Fibroblast of peridontal ligament (primary cell): ENCODE measurements at regions not wholly inside any gene's neighbourhood (a gene's known extent, or its start where the extent isn't known, plus 50 kb on each side); places are given as distances from the start of the nearest gene placed in this dataset.
"Not testable (repeated sequence)": the region's sequence is repeated elsewhere in the genome, so short reads cannot be mapped to it uniquely, and the experiment has no call there.

Source experiments
- DNase-seq: peaks from one replicate; pipeline ENCODE4 v3.0.0-alpha.2; 2010; ENCODE audit errors: extremely low read depth

GRCh38 chr19:13652810-13653590 lies 111.3 kb upstream of the MRI1 start:
- no peak for DNase-seq

GRCh38 chr19:13646758-13647157 lies 117.6 kb upstream of the MRI1 start:
- DNase-seq, result no peak

GRCh38 chr19:13644645-13645044 lies 119.7 kb upstream of the MRI1 start:
- no peak for DNase-seq

GRCh38 chr19:13640611-13641010 lies 123.7 kb upstream of the MRI1 start:
- no peak for DNase-seq

- DNase-seq, result no peak
Observed at GRCh38 chr19:13639342-13639929, 124.9 kb upstream of the MRI1 start.

- DNase-seq, result peak; percentile 22
Observed at GRCh38 chr19:13637664-13638063, 126.7 kb upstream of the MRI1 start.

GRCh38 chr19:13634658-13635057 lies 128.4 kb upstream of the CACNA1A start:
- DNase-seq, result no peak

GRCh38 chr19:13633522-13633922 lies 127.2 kb upstream of the CACNA1A start:
- DNase-seq, result no peak

- DNase-seq, result peak; percentile 90
Observed at GRCh38 chr19:13633109-13633508, 126.8 kb upstream of the CACNA1A start.

GRCh38 chr19:13632164-13632563 lies 125.9 kb upstream of the CACNA1A start:
- not testable (repeated sequence) for DNase-seq

GRCh38 chr19:13629687-13630357 lies 123.5 kb upstream of the CACNA1A start:
- peak; percentile 72 for DNase-seq

- DNase-seq, result no peak
Observed at GRCh38 chr19:13627531-13627930, 121.3 kb upstream of the CACNA1A start.

- DNase-seq, result no peak
Observed at GRCh38 chr19:13623716-13624710, 117.7 kb upstream of the CACNA1A start.

- no peak for DNase-seq
Observed at GRCh38 chr19:13622766-13623715, 116.8 kb upstream of the CACNA1A start.

- DNase-seq, result peak; percentile 89
Observed at GRCh38 chr19:13621413-13621812, 115.1 kb upstream of the CACNA1A start.

- DNase-seq, result peak; percentile 54
Observed at GRCh38 chr19:13619203-13619632, 112.9 kb upstream of the CACNA1A start.

- no peak for DNase-seq
Observed at GRCh38 chr19:13615890-13616289, 109.6 kb upstream of the CACNA1A start.

- no peak for DNase-seq
Observed at GRCh38 chr19:13613447-13613846, 107.2 kb upstream of the CACNA1A start.

- DNase-seq, result no peak
Observed at GRCh38 chr19:13611596-13611995, 105.3 kb upstream of the CACNA1A start.

- DNase-seq, result no peak
Observed at GRCh38 chr19:13610039-13610691, 103.9 kb upstream of the CACNA1A start.
